ENCODE measurements at regions not wholly inside any gene's neighbourhood (a gene's known extent, or its start where the extent isn't known, plus 50 kb on each side); places are given as distances from the start of the nearest gene placed in this dataset.

GRCh38 chr1:243910607-243911006, 60.6 kb upstream of the AKT3 start:
- no peaks in the 10 kb centered on the region for H3K36me3 ChIP-seq
- H3K4me3 ChIP-seq, result no peak overlapping the region
- H3K4me1 ChIP-seq, result no peaks in the 10 kb centered on the region
- H3K27ac ChIP-seq, result no peak overlapping the region
- DNase-seq (ENCODE audit: low spot score in 2 of 2), result no peak
- no peak for TF ChIP-seq CTCF (IDR thresholded peaks at IDR 0.05)
- intact Hi-C loops (cut with DNase I), result no loop called here
- H3K9me3 ChIP-seq, result no peaks in the 10 kb centered on the region
- H3K27me3 ChIP-seq, result no peaks in the 10 kb centered on the region

- Histone ChIP-seq H3K27me3 (no peaks in the 10 kb centered on the region), H3K36me3 (no peaks in the 10 kb centered on the region), H3K4me1 (no peaks in the 10 kb centered on the region), H3K4me3 (no peak overlapping the region), H3K9me3 (no peaks in the 10 kb centered on the region), H3K27ac (no peak overlapping the region)
- intact Hi-C loops (cut with DNase I), result no loop called here
- no peak for DNase-seq (ENCODE audit: low spot score in 2 of 2)
- TF ChIP-seq CTCF (IDR thresholded peaks at IDR 0.05), result no peak
Observed at GRCh38 chr1:243903895-243904294, 53.9 kb upstream of the AKT3 start.

- Histone ChIP-seq H3K4me3 (no peak overlapping the region), H3K9me3 (no peaks in the 10 kb centered on the region), H3K27me3 (no peaks in the 10 kb centered on the region), H3K27ac (no peak overlapping the region), H3K36me3 (no peaks in the 10 kb centered on the region), H3K4me1 (no peaks in the 10 kb centered on the region)
- intact Hi-C loops (cut with DNase I), result no loop called here
- no peak for DNase-seq (ENCODE audit: low spot score in 2 of 2)
- no peak for TF ChIP-seq CTCF (IDR thresholded peaks at IDR 0.05)
Observed at GRCh38 chr1:243903041-243903440, 53.0 kb upstream of the AKT3 start.

- DNase-seq (ENCODE audit: low spot score in 2 of 2), result no peak
- Histone ChIP-seq H3K4me1 (no peaks in the 10 kb centered on the region), H3K36me3 (no peaks in the 10 kb centered on the region), H3K27ac (no peak overlapping the region), H3K9me3 (no peaks in the 10 kb centered on the region), H3K27me3 (no peaks in the 10 kb centered on the region), H3K4me3 (no peak overlapping the region)
- intact Hi-C loops (cut with DNase I), result no loop called here
- TF ChIP-seq CTCF (IDR thresholded peaks at IDR 0.05), result no peak
Observed at GRCh38 chr1:243902100-243902499, 52.1 kb upstream of the AKT3 start.
